Activated naive CD8-positive, alpha-beta T cell treated with anti-CD3 and anti-CD28 coated beads, Interleukin-2, amount 50 U/mL, for 24 hours (primary cell): ENCODE measurements at regions not wholly inside any gene's neighbourhood (a gene's known extent, or its start where the extent isn't known, plus 50 kb on each side); places are given as distances from the start of the nearest gene placed in this dataset.

ENCODE experiments used
- ATAC-seq: fragments of 150-1000 bp; cut with Tn5 transposase; one replicate; pipeline ENCODE4 v1.10.0; 2021
- DNase-seq: peaks from one replicate; pipeline ENCODE4 v3.0.0; 2021
- H3K27ac Mint-ChIP-seq: one replicate; pipeline ENCODE4 v1.8.0; 2021; ENCODE audit warnings: mild to moderate bottlenecking, mixed read lengths
- H3K27me3 Mint-ChIP-seq: one replicate; pipeline ENCODE4 v1.8.0; 2021; ENCODE audit warnings: mixed read lengths
- H3K36me3 Mint-ChIP-seq: one replicate; pipeline ENCODE4 v1.8.0; 2021; ENCODE audit warnings: low read depth, mixed read lengths
- H3K4me1 Mint-ChIP-seq: one replicate; pipeline ENCODE4 v1.8.0; 2021; ENCODE audit warnings: mixed read lengths
- H3K4me3 Mint-ChIP-seq: one replicate; pipeline ENCODE4 v1.8.0; 2021; ENCODE audit warnings: mild to moderate bottlenecking, moderate library complexity, mixed read lengths
- H3K9me3 Mint-ChIP-seq: one replicate; pipeline ENCODE4 v1.8.0; 2021; ENCODE audit warnings: mixed read lengths

DNA sequence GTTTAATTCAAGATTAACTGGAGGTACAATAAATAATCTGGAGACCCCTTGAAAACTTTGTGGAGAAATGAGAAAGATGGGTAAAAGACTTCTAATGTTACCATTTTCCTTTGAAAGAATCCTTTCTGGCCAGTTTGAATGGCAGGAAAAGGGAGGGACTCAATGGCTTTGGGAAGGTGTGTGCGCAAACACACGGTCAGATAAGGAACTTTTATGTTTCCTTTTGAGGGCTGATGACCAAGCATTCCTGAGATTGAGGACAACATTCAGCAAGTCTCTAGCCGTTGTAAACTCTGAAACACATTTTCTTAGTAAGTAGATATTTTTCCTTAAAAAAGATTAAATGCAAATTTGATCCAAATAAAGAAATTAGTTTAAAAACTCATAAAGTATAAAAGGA lies 909.7 kb upstream of the TENM4 start:
- H3K4me3 Mint-ChIP-seq: no peak overlapping the region
- ATAC-seq (no peak), DNase-seq (no peak)
- peaks cover 4% of the 10 kb centered on the region for H3K9me3 Mint-ChIP-seq
- no peaks in the 10 kb centered on the region for H3K36me3 Mint-ChIP-seq
- H3K4me1 Mint-ChIP-seq: no peaks in the 10 kb centered on the region
- H3K27me3 Mint-ChIP-seq: no peaks in the 10 kb centered on the region
- no peak overlapping the region for H3K27ac Mint-ChIP-seq

DNA sequence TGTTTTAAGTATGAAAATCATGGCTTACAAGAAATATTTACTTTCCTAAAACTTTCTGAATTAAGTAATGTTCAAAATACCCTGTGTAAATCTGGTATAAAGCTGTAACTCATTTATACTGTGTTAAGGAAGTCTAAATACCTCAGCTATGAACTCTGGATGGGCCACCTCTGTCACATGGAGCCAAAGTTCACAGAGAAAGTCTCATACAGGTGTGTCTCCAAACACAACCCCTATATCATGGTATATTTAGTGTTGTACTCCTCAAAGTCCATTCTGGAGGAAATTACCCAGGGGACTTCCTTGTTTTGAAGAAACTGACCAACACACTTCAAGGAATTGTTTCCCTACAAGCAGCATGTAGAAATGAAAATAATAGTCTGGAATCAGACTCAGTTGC lies 909.2 kb upstream of the TENM4 start:
- Mint-ChIP-seq H3K9me3 (peaks cover 4% of the 10 kb centered on the region), H3K27me3 (no peaks in the 10 kb centered on the region), H3K4me3 (no peak overlapping the region), H3K4me1 (no peaks in the 10 kb centered on the region), H3K27ac (no peak overlapping the region), H3K36me3 (no peaks in the 10 kb centered on the region)
- no peak for DNase-seq
- no peak for ATAC-seq

DNA sequence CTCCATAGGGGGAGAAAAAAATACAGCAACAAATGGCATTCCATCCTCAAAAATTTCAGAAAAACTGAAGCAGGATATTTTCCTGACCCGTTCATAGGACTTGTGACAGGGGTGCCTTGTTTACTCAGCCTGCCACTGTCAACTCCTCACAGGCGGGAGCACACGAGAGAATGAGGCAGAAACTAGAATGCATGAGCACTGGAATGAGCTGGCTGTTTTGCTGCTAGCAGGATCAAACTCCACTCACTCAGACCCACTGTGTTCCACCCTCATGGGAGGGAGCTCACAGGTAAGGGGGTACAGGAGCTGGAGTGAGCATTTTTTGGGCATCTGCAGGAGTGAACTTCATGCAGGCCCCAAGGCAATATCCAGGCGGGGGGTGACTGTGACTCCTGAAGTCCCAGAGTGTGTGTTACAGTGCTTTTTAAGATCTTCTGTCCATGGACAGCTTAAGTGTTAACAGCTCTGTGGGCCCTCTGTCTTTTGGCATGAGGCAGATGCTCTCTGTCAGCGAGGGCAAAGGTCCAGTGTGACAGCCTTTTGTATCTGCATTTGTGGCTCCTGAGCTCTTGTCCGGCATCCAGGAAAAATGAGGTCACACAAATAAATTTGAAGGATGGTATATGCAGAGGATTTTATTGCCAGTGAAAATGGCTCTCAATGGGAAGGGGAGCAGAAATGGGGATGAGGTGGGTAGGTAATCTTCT lies 905.7 kb upstream of the TENM4 start:
- no peaks in the 10 kb centered on the region for H3K36me3 Mint-ChIP-seq
- ATAC-seq: no peak
- H3K9me3 Mint-ChIP-seq: peaks cover 14% of the 10 kb centered on the region

DNA sequence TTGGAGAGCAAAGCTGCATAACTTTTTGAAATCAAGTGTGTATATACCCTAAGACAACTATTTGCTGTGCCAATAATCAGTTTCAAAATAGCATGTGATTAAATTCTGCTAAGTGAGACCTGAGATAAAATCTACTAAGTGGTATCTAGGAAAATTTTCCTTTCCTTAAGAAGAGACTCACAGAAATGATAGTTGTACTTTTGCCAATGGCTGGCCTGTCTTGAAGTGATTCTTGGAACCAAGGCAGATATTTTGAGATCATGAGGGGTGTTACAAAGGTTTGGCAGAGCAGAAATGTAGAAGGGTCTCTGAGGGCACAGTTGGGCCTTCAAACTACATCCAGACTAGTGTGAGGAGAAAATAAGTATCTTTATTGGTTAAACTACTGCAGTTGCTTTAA lies 902.6 kb upstream of the TENM4 start:
- ATAC-seq (no peak), DNase-seq (no peak)
- H3K27ac Mint-ChIP-seq: no peak overlapping the region
- peaks cover 10% of the 10 kb centered on the region for H3K9me3 Mint-ChIP-seq
- H3K27me3 Mint-ChIP-seq: no peaks in the 10 kb centered on the region
- H3K36me3 Mint-ChIP-seq: no peaks in the 10 kb centered on the region
- no peak overlapping the region for H3K4me3 Mint-ChIP-seq
- no peaks in the 10 kb centered on the region for H3K4me1 Mint-ChIP-seq

More for the DNA sequence above, 905.7 kb upstream of the TENM4 start:
- DNase-seq: no peak
- Mint-ChIP-seq H3K4me3 (no peak overlapping the region), H3K4me1 (no peaks in the 10 kb centered on the region), H3K27me3 (no peaks in the 10 kb centered on the region), H3K27ac (no peak overlapping the region)

- ATAC-seq: no peak
- H3K9me3 Mint-ChIP-seq: peaks cover 7% of the 10 kb centered on the region
- no peaks in the 10 kb centered on the region for H3K4me1 Mint-ChIP-seq
- no peak overlapping the region for H3K4me3 Mint-ChIP-seq
- H3K27ac Mint-ChIP-seq: no peak overlapping the region
- no peaks in the 10 kb centered on the region for H3K36me3 Mint-ChIP-seq
- no peaks in the 10 kb centered on the region for H3K27me3 Mint-ChIP-seq
- DNase-seq: no peak
Observed at GRCh38 chr11:80338231-80338630, 897.4 kb upstream of the TENM4 start.

- H3K27ac Mint-ChIP-seq: no peak overlapping the region
- no peaks in the 10 kb centered on the region for H3K36me3 Mint-ChIP-seq
- no peak overlapping the region for H3K4me3 Mint-ChIP-seq
- H3K9me3 Mint-ChIP-seq: peaks cover under 1% of the 10 kb centered on the region
- no peaks in the 10 kb centered on the region for H3K4me1 Mint-ChIP-seq
- DNase-seq (no peak), ATAC-seq (no peak)
- H3K27me3 Mint-ChIP-seq: no peaks in the 10 kb centered on the region
Observed at GRCh38 chr11:80331694-80332093, 890.9 kb upstream of the TENM4 start.

DNA sequence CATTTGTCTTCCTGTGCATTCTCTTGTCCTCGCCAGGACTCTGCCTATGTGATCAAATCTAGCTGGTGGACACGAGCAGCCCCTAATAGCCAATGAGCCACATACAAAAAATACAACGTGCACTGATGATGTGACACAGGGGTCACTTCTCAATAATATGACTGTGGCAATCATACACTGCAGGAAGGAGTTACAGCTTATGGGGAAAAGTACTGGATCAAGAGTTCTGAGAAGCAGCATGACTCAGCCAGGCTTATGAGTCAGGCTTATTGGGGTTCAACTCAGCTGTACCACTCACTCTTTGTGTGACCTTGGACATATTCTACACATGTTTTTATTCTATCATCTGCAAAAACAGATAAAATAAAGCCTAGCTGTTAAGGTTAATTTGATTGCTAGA lies 889.4 kb upstream of the TENM4 start:
- no peaks in the 10 kb centered on the region for H3K27me3 Mint-ChIP-seq
- ATAC-seq (no peak), DNase-seq (no peak)
- H3K9me3 Mint-ChIP-seq: no peaks in the 10 kb centered on the region
- no peak overlapping the region for H3K27ac Mint-ChIP-seq
- H3K4me3 Mint-ChIP-seq: no peak overlapping the region
- H3K4me1 Mint-ChIP-seq: no peaks in the 10 kb centered on the region
- no peaks in the 10 kb centered on the region for H3K36me3 Mint-ChIP-seq

GRCh38 chr11:80328774-80329173 lies 887.9 kb upstream of the TENM4 start:
- Mint-ChIP-seq H3K36me3 (no peaks in the 10 kb centered on the region), H3K9me3 (no peaks in the 10 kb centered on the region), H3K27me3 (no peaks in the 10 kb centered on the region), H3K4me1 (no peaks in the 10 kb centered on the region), H3K27ac (no peak overlapping the region), H3K4me3 (no peak overlapping the region)
- no peak for ATAC-seq
- DNase-seq: no peak

GRCh38 chr11:80327956-80328614 lies 887.3 kb upstream of the TENM4 start:
- DNase-seq (no peak), ATAC-seq (no peak)
- no peaks in the 10 kb centered on the region for H3K4me1 Mint-ChIP-seq
- H3K4me3 Mint-ChIP-seq: no peak overlapping the region
- H3K27me3 Mint-ChIP-seq: no peaks in the 10 kb centered on the region
- peaks cover 4% of the 10 kb centered on the region for H3K9me3 Mint-ChIP-seq
- H3K27ac Mint-ChIP-seq: no peak overlapping the region
- no peaks in the 10 kb centered on the region for H3K36me3 Mint-ChIP-seq

GRCh38 chr11:80321786-80322185 lies 881.0 kb upstream of the TENM4 start:
- no peaks in the 10 kb centered on the region for H3K36me3 Mint-ChIP-seq
- H3K27me3 Mint-ChIP-seq: no peaks in the 10 kb centered on the region
- ATAC-seq (no peak), DNase-seq (no peak)
- H3K27ac Mint-ChIP-seq: no peak overlapping the region
- peaks cover 5% of the 10 kb centered on the region for H3K9me3 Mint-ChIP-seq
- H3K4me1 Mint-ChIP-seq: no peaks in the 10 kb centered on the region
- no peak overlapping the region for H3K4me3 Mint-ChIP-seq

DNA sequence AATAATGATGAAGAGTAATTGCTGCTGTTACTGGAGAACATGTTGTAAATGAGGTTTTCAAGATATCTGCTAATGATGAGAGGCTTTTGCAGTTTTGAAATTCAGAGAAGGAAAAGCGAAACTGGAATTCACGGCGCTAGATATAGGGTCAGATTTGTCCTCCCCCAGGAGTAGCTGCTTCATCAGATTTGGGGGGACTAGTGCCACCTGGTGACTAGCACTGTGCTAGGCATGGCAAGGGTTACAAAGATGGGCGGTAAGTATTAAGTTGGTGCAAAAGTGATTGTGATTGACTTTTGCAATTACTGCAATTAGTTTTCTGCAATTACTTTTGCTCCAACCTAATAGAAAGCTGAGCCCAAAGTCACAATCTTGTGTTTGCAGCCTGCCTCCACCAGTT lies 879.9 kb upstream of the TENM4 start:
- Mint-ChIP-seq H3K9me3 (peaks cover 5% of the 10 kb centered on the region), H3K27me3 (no peaks in the 10 kb centered on the region), H3K4me1 (no peaks in the 10 kb centered on the region), H3K4me3 (no peak overlapping the region), H3K27ac (no peak overlapping the region), H3K36me3 (no peaks in the 10 kb centered on the region)
- no peak for ATAC-seq
- no peak for DNase-seq

- Mint-ChIP-seq H3K27ac (no peak overlapping the region), H3K4me3 (no peak overlapping the region), H3K9me3 (peaks cover 5% of the 10 kb centered on the region), H3K4me1 (no peaks in the 10 kb centered on the region), H3K36me3 (no peaks in the 10 kb centered on the region), H3K27me3 (no peaks in the 10 kb centered on the region)
- no peak for DNase-seq
- no peak for ATAC-seq
Observed at GRCh38 chr11:80320226-80320625, 879.4 kb upstream of the TENM4 start.

- Mint-ChIP-seq H3K9me3 (no peaks in the 10 kb centered on the region), H3K4me3 (no peak overlapping the region)
- no peak for ATAC-seq
Observed at GRCh38 chr11:80317612-80318011, 876.8 kb upstream of the TENM4 start.

GRCh38 chr11:80315200-80315599 lies 874.4 kb upstream of the TENM4 start:
- DNase-seq: no peak
- no peaks in the 10 kb centered on the region for H3K4me1 Mint-ChIP-seq
- no peaks in the 10 kb centered on the region for H3K36me3 Mint-ChIP-seq
- H3K4me3 Mint-ChIP-seq: no peak overlapping the region
- H3K27ac Mint-ChIP-seq: no peak overlapping the region
- no peaks in the 10 kb centered on the region for H3K9me3 Mint-ChIP-seq
- no peaks in the 10 kb centered on the region for H3K27me3 Mint-ChIP-seq
- ATAC-seq: no peak

More at GRCh38 chr11:80317612-80318011, 876.8 kb upstream of the TENM4 start:
- Mint-ChIP-seq H3K4me1 (no peaks in the 10 kb centered on the region), H3K36me3 (no peaks in the 10 kb centered on the region), H3K27ac (no peak overlapping the region), H3K27me3 (no peaks in the 10 kb centered on the region)
- DNase-seq: no peak

DNA sequence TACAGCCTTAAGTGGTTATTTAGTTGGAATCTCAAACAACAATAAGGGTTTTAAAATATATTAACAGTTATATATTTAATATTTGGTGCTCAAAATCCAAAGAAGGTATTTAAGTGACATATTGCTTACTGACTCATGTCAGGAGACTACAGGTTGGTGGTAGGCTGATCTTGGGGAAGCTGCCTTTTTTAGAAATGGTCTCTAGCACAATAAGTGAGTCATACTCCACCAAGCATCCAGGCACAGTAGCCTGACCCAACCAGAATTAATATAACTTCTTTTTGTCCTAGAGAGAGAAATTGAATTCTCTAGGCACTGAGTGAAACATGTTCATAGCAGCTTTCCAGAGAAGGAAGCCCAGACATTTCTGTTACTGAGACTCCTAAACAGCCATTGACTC lies 868.5 kb upstream of the TENM4 start:
- DNase-seq (no peak), ATAC-seq (no peak)
- no peaks in the 10 kb centered on the region for H3K36me3 Mint-ChIP-seq
- no peaks in the 10 kb centered on the region for H3K4me1 Mint-ChIP-seq
- no peak overlapping the region for H3K4me3 Mint-ChIP-seq
- H3K27me3 Mint-ChIP-seq: no peaks in the 10 kb centered on the region
- no peak overlapping the region for H3K27ac Mint-ChIP-seq
- peaks cover 15% of the 10 kb centered on the region for H3K9me3 Mint-ChIP-seq
